ENCODE measurements at regions not wholly inside any gene's neighbourhood (a gene's known extent, or its start where the extent isn't known, plus 50 kb on each side); places are given as distances from the start of the nearest gene placed in this dataset.

DNA sequence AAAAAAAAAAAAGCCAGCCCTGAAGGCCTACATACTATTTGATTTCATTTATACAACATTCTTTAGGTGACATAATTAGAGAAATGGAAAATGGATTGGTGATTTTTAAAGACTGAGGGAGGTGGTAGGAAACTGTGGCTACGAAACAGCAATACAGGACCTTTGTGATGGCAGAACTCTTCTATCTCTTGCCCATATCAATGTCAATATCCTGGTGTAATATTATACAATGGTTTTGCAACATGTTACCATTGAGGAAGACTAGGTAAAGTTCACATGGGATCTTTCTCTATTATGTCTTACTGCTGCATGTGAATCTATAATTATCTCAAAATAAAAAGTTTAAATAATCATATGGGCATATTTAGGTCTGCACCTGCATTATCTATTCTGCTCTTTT is 371.2 kb downstream of the ETS1 start:
- no peak for DNase-seq

DNA sequence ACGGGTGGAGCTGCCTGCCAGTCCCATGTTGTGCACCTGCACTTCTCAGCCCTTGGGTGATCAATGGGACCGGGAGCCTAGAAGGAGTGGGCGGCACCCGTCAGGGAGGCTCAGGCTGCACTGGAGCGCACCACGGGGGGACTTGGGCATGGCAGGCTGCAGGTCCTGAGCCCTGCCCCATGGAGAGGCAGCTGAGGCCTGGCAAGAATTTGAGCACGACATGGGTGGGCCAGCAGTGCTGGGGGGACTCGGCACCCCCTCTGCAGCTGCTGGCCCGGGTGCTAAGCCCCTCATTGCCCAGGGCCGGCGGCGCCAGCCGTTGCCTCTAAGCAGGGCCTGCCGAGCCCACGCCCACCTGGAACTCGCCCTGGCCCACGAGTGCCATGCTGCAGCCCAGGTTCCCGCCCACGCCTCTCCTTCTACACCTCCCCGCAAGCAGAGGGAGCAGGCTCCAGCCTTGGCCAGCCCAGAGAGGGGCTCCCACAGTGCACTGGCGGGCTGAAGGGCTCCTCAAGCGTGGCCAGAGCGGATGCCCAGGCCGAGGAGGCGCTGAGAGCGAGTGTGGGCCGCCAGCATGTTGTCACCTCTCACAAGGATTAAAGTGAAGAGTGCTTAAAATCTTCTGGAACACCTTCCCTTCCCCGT is 372.0 kb downstream of the ETS1 start:
- DNase-seq = no peak

DNA sequence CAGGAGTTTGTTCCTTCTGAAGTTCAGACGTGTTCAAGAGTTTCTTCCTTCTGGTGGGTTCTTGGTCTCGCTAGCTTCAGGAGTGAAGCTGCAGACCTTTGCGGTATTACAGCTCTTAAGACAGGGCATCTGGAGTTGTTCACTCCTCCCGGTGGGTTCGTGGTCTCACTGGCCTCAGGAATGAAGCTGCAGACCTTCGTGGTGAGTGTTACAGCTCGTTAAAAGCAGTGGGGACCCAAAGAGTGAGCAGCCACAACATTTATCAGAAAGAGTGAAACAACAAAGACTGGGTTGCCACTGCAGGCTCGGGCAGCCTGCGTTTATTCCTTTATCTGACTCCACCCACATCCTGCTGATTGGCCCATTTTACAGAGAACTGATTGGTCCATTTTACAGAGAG is 373.1 kb downstream of the ETS1 start:
- no peak for DNase-seq

DNA sequence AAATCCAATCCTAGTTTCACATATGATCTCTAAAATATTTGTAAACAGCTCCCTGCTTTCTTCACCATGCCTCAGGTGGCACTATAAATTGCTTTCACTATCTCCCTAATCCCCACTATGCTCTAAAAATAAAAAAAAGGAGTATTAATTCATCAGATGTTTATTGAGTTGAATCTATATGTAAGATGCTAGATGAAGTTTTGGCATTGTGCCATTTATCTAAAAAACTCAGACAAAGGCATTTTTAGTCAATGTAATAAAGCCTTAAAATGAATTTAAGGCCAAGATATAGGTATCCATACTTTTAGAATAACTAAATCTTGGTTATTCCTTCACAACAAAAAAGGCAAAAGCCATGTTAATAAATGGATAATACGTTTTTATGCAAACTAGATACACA is 373.9 kb downstream of the ETS1 start:
- no peak for DNase-seq

DNA sequence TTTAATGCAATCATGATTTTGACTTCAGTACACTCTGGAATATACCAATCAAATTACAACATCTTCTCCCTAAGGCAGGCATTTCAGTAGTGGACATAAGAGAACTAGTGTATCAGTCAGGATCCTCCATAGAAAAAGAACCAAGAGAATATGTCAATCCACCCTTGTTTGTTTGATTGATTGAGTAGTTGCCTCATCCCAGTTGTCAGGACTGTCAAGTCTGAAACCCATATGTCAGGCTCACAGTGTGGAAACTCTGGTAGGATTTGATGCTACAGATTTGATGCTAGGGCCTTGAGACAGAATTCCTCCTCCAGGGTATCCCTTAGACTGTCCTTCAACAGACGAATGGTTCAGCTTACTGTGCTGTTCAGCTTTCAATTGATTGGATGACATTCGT is 375.0 kb downstream of the ETS1 start:
- no peak for DNase-seq

DNA sequence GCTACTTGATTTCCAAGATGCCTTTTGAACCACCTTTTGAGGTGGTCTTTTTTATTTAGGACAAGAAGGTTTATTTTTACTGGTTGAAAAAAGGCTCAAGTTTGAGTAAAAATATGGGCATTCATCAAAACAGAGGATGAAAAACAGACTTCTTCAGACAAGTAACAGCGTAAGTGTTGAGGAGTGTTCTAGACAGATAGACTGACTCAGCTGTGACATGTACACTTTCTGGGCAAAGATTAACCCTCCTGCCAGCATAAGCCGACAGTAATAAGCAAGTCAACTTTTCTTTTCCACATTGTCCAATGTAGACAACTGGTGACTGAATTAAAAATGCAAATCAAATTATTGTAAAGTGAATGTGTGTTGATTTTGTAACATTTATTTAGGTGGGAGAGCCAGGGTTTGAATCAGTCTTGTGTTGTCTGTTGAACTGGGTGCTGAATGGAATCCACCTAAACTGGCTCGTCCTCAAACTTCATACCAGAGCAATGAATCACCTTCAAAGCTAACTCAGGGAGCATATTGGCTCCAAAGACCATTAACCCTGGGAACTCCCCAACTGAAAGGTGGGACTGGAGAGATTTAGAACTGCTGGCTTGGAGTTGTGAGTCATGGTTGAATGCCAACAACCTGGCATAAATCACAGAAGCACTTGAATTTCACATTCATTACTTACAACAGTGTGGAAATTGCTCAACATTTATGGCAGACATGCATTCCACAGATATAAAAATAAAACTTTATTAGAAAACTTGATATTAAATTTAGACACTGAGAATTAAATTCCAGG is 377.0 kb downstream of the ETS1 start:
- DNase-seq = no peak

DNA sequence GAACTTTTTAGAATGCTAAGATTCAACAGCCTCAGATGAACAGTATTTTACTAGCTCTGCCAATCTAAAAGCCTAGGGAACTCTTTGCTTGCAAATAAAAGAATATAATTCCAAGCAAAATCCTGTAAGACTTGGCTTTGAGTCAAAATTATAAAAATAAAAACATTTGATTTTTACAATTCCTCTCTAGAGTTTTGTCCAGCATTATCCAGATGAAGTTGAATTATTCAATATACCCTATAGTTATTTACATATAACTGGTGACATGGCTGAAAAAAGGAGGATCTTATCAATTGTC is 378.3 kb downstream of the ETS1 start:
- DNase-seq = no peak

DNA sequence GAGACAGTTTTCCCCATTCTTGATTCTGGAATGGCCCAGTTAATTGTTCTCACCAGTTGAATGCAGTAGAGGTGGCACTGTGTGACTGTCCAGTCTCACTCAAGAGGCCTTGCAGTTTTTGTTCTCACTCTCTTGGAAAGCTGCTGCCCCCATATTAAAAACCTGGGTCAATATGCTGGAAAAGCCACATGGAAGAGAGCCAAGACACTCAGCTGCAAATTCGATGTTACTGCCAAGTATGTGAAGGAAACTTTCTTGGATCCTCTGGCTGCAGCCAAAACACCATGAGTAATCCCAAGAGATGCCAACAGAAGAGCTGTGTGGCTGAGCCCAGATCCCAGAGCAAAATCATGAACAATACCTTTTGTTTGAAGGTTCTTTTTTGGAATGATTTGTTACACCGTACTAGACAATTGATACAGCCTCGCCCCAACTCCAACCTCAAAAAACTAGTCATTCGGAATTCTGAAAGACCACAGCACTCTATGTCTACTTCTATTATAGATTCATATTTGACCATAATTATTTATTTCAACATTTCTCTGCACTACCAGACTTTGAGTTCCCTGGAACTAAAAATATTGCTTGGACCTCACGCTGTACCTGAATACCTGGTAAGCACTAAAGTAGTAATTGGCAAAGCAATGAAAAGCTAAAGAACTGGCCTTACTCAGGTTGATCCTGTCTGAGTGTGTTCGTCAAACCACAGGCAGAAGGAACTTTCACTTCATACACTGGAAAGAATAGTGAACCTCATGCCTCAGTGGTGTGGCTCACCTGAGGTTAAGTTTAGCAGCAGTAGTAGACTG is 378.8 kb downstream of the ETS1 start:
- DNase-seq = no peak

DNA sequence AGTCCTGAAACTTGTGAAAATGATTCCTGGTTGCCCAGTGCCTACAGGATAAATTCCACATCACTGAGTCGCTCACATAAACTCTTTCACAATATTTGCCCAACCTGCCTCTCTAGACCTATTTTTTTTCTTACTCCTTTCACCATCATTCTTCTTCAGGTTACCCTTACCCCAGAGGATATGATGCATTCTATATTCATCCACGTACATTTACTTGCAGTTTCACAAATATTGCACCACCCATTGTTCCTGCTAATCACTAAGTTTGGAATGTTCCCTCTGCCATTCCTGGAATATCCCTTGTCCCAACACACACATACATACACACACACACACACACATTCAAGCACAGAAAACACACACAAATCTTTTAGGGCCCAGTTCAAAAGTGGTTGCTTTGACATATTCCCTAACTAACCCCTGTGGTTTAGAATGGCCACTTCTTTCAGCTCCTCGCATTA is 379.5 kb downstream of the ETS1 start:
- no peak for DNase-seq

DNA sequence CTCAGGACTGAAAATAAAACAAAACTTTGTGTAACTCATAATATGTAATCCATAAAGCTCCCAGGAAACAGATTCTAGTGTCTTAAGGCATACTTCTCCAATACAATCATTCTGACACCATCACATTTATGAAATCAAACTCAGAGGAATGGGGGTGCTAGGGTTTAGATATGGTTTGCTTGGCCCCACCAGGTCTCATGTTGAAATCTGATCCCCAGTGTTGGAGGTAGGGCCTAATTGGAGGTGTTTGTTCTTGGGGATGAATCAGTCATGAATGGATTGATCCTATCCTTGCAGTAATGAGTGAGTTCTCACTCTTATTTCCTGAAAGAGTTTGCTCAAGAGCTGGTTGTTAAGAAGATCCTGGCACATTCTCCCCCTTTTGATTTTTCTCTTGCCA is 380.9 kb downstream of the ETS1 start:
- no peak for DNase-seq

DNA sequence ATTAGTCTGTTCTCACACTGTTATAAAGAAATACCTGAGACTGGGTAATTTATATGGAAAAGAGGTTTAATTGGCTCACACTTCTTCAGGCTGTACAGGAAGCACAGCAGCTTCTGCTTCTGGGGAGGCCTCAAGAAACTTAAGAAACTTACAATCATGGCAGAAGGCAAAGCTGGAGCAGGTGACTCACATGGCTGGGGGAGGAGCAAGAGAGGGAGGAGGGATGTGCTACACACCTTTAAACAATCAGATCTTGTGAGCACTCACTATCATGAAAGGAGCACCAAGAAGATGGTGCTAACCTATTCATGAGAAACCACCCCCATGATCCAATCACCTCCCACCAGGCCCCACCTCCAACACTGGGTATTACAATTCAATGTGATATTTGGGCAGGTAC is 381.6 kb downstream of the ETS1 start:
- DNase-seq = no peak

DNA sequence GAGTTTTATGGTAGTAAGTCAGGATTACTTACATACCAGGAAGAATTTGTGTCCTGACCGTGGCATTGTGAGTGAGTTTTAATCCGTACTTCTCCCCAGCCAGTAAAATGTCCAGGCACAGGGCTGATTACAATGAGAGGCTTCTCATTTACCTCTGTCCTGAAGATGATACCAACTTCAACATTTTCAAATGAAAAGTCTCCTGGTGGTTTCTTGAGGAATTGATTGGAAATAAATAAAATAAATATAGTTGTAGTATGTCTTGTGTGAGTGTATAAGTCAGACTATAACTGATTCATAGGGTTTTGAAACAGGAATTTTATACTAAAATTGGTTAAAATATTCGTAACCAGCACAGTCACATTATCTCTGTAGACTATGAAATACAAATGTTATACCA is 382.5 kb downstream of the ETS1 start:
- DNase-seq = no peak

DNA sequence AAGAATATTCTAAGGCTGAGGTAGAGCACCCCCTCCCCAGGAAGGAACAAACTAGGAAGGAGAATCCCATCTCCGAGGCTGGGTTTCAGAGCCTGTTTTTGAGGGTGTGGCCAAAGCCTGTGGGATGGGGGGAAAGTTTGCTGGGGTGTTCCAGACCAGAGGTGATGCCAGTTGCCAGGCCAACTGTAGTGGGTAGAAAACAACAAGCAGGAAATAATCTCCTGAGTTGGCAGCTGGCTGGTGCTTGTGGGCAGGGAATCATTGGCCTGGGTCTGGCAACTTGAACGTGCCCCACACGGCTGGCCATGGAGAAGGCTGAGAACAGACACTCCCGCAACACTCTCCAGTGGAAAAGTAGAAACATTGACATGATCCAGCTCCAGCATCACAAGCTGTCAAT is 385.6 kb downstream of the ETS1 start:
- no peak for DNase-seq

DNA sequence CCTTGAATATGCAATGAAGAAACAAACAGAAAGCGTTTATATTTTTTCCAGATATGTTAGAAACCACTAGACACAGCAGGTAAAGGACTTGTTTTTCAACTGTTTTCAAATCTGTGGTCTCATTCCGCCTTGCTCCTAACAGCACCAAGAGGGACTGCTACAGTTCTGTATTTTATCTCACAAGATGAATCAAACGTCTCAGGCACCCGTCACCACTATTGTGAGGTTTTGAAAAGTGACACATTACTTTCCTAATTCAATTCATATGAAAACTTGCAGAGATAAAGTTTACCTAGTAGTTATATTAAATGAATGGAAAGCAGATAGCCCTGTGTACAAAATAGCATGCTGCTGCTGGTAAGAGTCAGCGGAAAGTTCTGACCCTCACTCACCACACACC is 386.3 kb downstream of the ETS1 start:
- DNase-seq = no peak

DNA sequence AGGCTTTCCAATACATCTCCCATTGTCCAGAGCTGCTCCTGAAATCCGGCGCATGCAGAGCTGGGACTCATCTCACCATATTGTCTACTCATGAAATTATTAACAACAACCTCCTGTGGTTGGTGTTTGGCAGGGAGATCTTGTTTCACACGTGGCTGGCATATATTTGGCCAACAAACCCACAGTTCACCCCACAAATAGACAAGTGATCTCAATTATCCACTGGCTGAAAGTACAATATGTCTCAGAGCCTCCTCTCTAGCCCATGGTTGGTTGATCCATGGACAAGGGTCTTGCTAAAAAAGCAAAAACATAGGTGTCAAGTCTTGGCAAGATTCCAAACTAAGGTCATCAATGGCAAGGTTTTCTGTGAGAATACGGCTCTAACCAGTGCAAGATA is 386.9 kb downstream of the ETS1 start:
- DNase-seq = no peak

DNA sequence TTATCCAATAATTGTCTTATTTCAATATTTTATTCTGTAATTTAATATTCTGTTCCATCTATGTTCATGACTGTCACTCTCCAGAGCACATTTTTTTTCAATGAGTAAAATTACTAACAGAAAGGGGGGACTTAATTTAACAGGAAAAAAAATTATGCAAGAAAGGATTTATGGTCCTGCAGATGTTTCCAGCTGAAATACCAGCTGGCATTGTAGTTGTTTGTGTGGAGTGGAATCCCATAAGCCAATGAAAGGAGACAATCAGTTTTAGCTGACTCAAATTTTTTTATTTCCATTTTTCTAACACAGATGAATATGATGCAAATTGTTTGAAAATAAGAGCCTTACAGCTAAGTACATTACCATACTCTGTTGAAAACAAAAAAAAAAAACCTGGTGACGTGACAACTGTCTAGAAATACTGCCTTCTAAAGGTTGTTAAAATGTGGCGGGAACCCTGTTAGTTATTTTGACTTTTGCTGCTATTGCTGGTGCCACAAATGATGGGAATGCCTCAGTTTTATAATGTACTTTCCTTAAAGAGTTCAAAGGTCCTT is 389.1 kb downstream of the ETS1 start:
- DNase-seq = no peak

DNA sequence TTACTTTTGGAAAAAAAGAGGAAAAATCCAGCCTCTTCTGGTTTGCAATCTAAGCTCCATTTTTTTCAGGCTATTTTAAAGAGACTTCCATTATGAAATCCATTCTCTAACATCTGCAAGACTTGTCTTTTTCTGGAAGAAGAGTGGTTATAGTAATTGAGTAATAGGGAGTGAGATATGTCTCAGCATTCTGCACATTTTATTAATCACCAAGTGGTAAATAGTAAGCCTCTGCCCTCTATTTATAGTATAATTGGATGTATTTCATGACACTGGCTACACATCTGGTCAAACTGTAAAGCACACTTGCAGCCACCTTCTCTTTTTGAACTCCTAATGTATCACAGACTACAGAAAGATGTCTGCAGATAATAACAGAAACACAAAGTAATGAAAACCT is 391.1 kb downstream of the ETS1 start:
- no peak for DNase-seq

DNA sequence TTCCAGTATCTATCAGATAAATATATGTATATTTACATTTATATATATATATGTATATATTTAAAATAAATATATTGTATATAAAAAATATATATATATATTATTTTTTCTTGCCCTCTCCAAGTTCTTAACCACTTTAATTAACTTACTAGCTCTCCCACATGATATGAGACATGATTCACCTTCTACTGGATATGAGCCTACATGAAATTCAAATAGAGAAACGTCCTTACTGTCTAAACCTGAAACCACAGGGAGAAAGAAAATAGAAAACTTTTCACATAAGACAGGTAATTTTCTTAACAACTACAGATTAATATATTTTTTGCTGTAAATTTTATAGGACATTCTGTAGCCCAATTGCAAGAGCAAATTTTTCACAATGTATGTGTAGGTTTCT is 391.6 kb downstream of the ETS1 start:
- DNase-seq = no peak

DNA sequence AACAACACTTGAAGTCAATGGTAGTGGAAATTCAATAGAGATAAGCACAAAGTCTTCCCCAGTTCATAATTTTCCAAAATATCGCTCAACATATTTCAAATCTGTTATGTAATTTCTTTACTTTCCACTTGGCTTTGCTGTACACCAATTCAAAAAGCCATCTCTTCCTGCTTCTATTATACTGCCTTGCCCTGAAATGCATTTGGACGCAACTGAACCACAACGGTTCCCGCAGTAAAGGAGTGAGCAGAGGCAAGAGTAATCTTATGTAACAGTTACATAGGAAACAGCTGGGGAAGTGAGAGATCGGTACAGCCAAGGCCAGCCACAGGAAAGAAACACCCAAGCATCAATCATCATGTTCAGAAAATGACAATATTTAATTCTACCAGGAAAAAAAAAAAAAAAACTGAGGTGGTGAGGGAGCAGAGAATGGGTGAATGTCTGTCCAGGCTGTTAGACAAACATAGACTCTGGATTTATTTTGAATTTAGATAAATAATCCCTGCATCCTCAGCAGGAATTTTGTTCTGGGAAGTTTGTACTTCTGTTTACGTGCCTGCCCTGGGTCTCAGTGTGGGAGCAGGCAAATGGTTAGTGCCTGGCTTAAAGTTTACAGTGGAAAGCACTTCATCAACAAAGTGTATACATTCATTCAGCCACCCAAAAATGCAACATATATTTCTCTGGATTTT is 392.2 kb downstream of the ETS1 start:
- DNase-seq = no peak

DNA sequence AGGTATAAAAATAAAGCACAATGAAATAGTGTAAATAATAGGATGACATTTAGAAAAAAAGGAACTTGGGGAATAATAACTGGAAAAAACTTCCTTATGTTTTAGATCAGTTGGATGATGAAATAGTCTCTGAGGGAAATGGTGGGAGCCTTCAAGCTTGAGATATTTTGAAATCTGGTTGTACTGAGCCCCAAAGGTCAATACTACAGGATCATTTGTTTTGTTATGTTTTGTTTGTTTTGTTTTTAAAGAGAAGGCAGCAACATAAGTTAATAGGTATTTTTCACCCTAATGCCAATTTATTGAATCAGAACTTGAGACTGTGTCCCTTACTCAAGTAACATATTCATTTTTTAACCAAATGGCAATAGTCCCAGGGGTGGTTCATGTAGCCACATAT is 393.1 kb downstream of the ETS1 start:
- no peak for DNase-seq

DNA sequence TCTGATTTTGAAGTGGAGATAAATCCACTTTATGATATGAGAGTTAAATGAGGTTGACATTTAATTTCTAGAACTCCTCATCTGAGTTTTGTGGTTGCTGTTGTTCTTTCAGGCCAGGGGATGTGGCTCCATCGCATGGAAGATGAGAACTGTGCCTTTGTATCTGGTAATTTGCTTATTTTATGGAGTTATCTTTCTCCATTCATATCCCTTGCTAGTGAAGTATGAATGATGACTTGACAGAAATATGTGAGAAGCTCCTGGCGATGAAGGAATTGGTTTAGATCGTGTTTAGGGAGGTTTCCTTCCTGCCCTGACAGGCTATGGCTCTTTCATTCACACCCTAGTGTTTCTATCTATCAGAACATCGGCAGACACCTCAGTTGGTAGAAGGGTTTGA is 393.7 kb downstream of the ETS1 start:
- DNase-seq = no peak

DNA sequence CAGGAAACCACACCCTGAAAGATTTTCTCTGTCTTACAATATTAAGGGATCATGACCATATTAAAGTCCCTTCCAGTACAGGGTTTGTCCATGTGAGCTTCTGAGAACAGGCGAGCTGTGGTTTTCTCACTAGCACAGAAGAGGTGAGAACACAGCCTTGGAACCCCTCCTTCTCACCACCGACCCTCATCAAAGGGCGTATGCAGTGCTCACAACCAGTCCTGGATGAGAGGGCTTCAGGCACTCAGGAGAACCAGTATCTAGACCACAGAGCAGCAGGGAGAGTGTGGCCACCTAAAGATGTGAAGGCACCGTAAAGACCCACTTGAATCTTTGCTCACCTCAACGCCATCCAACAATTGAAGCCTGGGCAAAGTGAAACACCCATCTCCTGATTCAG is 397.0 kb downstream of the ETS1 start:
- DNase-seq = no peak

DNA sequence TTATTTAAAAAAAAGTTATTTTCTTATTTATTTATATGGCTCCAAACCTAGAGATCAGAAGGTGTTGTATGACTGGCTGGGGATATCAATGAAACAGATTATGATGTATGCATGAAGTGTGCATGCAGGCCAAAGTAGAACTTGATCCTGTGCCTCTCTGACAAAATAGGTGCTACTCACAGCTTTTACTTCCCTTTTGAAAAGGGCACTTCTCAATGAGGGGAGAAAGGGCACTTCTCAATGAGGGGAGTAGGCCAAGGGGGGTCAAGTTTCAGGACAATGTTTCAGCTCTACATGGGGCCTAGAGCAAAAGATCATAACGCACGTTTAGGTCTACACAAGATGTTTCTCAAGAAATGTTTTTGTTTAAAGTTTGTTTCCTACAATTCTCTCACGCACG is 397.5 kb downstream of the ETS1 start:
- DNase-seq = no peak

All from occipital lobe (tissue), 1 donor.